Subcutaneous abdominal adipose tissue (tissue), 5 donors: ENCODE measurements at regions not wholly inside any gene's neighbourhood (a gene's known extent, or its start where the extent isn't known, plus 50 kb on each side); places are given as distances from the start of the nearest gene placed in this dataset.

ENCODE experiments used
- H3K27ac ChIP-seq: one replicate; pipeline ENCODE4 v1.7.0; 2013; ENCODE audit warnings: low read depth, mild to moderate bottlenecking, inconsistent platforms, low read length, moderate library complexity
- H3K27me3 ChIP-seq, 5 donors: one replicate each; pipeline ENCODE4 v1.7.0; 2013; ENCODE audit warnings: low read length in 5 of 5, inconsistent platforms in 1 of 5; ENCODE audit not compliant: control insufficient read depth in 5 of 5, insufficient read depth in 4 of 5
- H3K36me3 ChIP-seq, 5 donors: one replicate each; pipeline ENCODE4 v1.7.0; 2013; ENCODE audit warnings: low read length in 5 of 5; ENCODE audit not compliant: control insufficient read depth in 5 of 5, insufficient read depth in 5 of 5
- H3K4me1 ChIP-seq, 5 donors: one replicate each; pipeline ENCODE4 v1.7.0; 2013; ENCODE audit warnings: low read length in 5 of 5, mild to moderate bottlenecking in 3 of 5, moderate library complexity in 1 of 5; ENCODE audit not compliant: control insufficient read depth in 5 of 5, insufficient read depth in 5 of 5
- H3K4me3 ChIP-seq, 5 donors: one replicate each; pipeline ENCODE4 v1.7.0; 2013; ENCODE audit warnings: low read length in 5 of 5, low read depth in 1 of 5
- H3K9ac ChIP-seq, 5 donors: one replicate each; pipeline ENCODE4 v1.7.0; 2013; ENCODE audit warnings: low read length in 5 of 5, mild to moderate bottlenecking in 4 of 5, moderate library complexity in 3 of 5
- H3K9me3 ChIP-seq, 5 donors: one replicate each; pipeline ENCODE4 v1.7.0; 2013; ENCODE audit warnings: low read length in 5 of 5; ENCODE audit not compliant: control insufficient read depth in 5 of 5
- donor health status: healthy.
- donor health status: healthy.
- donor health status: healthy.
- donor health status: healthy.
- donor health status: healthy.

DNA sequence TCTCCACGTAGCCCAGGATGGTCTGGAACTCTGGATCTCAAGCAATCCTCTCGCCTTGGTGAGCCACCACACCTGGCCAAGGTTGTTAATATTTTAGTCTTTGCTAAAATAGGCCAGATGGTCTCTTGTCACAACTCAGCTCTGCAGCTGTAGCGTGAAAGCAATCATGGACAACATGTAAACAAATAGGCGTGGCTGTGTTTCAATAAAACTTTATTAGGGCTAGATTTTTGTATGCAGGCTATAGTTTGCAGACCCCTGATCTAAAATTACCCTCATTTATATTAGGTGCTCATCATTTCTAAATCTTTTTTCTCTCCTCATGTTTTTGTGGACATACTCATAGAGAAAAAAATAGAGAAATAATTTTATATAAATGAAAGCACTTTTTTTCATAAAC, 72.1 kb upstream of the SLC28A3 start:
- Histone ChIP-seq H3K9me3 (no peaks in the 10 kb centered on the region), H3K4me3 (no peak overlapping the region), H3K27me3 (no peaks in the 10 kb centered on the region), H3K27ac (no peak overlapping the region), H3K9ac (no peak overlapping the region), H3K36me3 (no peaks in the 10 kb centered on the region), H3K4me1 (peaks cover 0 to 10% (median 0%) of the 10 kb centered on the region in 5 donors)

DNA sequence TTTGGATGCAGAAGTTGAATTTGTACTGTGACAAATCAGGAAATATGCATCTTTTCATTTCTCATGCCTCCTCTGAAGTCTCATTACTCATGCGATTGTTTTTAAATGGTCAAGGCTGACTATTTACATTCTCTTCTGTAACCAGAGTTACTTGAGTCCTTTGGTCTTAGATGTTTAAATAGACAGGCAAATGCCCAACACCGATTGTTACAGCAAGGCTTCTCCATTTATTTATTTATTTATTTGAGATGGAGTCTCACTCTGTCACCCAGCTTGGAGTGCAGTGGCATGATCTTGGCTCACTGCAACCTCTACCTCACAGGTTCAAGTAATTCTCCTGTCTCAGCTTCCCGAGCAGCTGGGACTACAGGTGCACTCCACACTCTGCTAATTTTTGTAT, 72.7 kb upstream of the SLC28A3 start:
- Histone ChIP-seq H3K9ac (no peak overlapping the region), H3K27ac (no peak overlapping the region), H3K9me3 (no peaks in the 10 kb centered on the region), H3K36me3 (no peaks in the 10 kb centered on the region), H3K4me1 (peaks cover 0 to 10% (median 0%) of the 10 kb centered on the region in 5 donors), H3K4me3 (no peak overlapping the region), H3K27me3 (no peaks in the 10 kb centered on the region)

GRCh38 chr9:84419031-84419602, 78.6 kb upstream of the SLC28A3 start:
- no peaks in the 10 kb centered on the region for H3K36me3 ChIP-seq
- H3K9ac ChIP-seq = peak overlapping the region in 1 of 5 donors; percentile 40
- H3K9me3 ChIP-seq = peaks cover 0 to 7% (median 6%) of the 10 kb centered on the region in 5 donors
- H3K27ac ChIP-seq = no peak overlapping the region
- H3K27me3 ChIP-seq = no peaks in the 10 kb centered on the region
- peaks cover 0 to 15% (median 9%) of the 10 kb centered on the region in 5 donors for H3K4me1 ChIP-seq
- no peak overlapping the region for H3K4me3 ChIP-seq

GRCh38 chr9:84424931-84425330, 84.4 kb upstream of the SLC28A3 start:
- Histone ChIP-seq H3K36me3 (no peaks in the 10 kb centered on the region), H3K4me1 (peaks cover 0 to 1% (median 0%) of the 10 kb centered on the region in 5 donors), H3K27ac (no peak overlapping the region), H3K9ac (no peak overlapping the region), H3K27me3 (no peaks in the 10 kb centered on the region), H3K9me3 (peaks cover 2 to 16% (median 11%) of the 10 kb centered on the region in 5 donors), H3K4me3 (no peak overlapping the region)

GRCh38 chr9:84432746-84433145, 92.2 kb upstream of the SLC28A3 start:
- Histone ChIP-seq H3K9me3 (no peaks in the 10 kb centered on the region), H3K9ac (no peak overlapping the region), H3K4me3 (no peak overlapping the region), H3K27ac (no peak overlapping the region), H3K4me1 (peaks cover 0 to 10% (median 0%) of the 10 kb centered on the region in 5 donors), H3K36me3 (no peaks in the 10 kb centered on the region), H3K27me3 (no peaks in the 10 kb centered on the region)

DNA sequence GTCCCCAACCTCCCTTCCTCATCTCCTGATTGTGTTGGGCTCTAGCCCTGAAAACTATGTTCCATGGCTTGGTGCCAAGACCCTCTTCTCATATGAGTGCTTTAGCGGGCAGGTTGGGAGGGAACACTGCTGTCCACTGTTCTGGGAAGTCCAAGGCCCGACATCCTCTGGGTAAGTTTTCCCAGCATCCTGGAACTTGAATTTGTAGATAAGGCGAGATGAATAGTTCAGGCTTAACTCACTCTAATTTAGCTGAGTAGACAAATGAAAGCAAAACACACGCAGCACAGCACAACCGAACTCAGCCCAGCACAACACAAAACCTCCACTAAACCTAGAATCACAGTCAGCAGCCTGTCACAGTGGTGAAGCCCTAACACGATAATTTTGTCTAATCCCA, 95.3 kb upstream of the SLC28A3 start:
- Histone ChIP-seq H3K27me3 (no peaks in the 10 kb centered on the region), H3K27ac (no peak overlapping the region), H3K9ac (no peak overlapping the region), H3K4me1 (peaks cover 0 to 10% (median 0%) of the 10 kb centered on the region in 5 donors), H3K36me3 (no peaks in the 10 kb centered on the region), H3K9me3 (no peaks in the 10 kb centered on the region), H3K4me3 (peak overlapping the region in 1 of 5 donors; percentile 26)

DNA sequence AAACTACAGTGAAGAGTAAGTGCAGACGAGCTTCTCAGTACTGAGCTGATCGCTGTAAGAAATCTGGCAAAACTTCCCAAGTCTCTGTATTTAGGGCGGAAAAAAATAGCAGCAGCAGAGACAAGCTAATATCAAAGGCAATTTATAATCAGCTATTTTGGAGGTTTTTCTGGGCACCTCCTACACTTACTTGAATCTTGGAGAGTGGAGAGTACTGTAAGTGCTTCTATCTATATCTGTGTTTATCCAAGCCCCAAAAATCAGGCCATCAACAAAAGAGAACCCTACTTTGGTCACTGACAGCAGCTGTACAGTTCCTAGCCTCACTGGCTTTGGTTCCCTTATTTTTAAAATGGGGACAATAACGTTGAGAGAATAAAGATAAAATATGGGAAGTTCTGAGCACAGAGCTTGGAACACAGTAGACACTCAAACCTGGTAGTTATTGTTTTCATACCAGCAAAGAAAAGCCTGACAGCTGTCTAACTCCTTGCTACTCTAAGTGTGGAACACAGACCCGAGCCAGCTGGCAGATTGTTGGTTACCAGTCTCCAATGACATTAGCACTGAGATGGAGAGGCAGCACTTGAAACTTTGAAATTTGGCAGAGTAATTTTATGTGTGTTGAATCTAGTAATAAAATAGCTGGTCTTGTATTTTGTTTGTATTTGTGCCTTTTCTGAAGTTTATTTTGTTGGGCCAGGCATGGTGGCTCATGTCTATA, 96.0 kb upstream of the SLC28A3 start:
- Histone ChIP-seq H3K4me3 (peak overlapping the region in 1 of 5 donors; percentile 26), H3K27ac (no peak overlapping the region)

DNA sequence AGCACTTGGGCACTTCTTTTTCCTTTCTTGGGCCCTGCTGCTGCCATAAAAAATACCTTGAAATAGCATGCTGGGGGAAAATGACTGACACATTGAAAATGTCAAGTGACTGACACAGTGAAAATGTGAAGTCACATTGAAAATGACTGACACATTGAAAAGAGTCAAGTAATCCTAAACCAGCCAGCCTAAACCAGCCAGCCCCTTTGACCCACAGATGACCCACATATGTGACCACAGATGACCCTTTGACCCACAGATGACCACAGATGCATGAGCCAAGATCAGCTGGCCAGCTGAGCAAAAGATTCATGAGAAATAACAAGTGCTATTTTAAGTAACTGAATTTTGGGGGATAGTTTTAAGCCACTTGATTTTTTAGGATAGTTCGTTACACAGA, 97.8 kb upstream of the SLC28A3 start:
- H3K9ac ChIP-seq = no peak overlapping the region
- peaks cover 0 to 10% (median 0%) of the 10 kb centered on the region in 5 donors for H3K4me1 ChIP-seq
- no peaks in the 10 kb centered on the region for H3K36me3 ChIP-seq
- H3K27ac ChIP-seq = no peak overlapping the region
- H3K9me3 ChIP-seq = no peaks in the 10 kb centered on the region
- H3K4me3 ChIP-seq = no peak overlapping the region
- no peaks in the 10 kb centered on the region for H3K27me3 ChIP-seq

More for the DNA sequence above, 96.0 kb upstream of the SLC28A3 start:
- Histone ChIP-seq H3K9ac (no peak overlapping the region), H3K4me1 (peaks cover 0 to 10% (median 0%) of the 10 kb centered on the region in 5 donors), H3K27me3 (no peaks in the 10 kb centered on the region), H3K9me3 (no peaks in the 10 kb centered on the region), H3K36me3 (no peaks in the 10 kb centered on the region)

GRCh38 chr9:84439250-84439649, 98.7 kb upstream of the SLC28A3 start:
- Histone ChIP-seq H3K27ac (no peak overlapping the region), H3K4me3 (no peak overlapping the region), H3K27me3 (no peaks in the 10 kb centered on the region), H3K36me3 (no peaks in the 10 kb centered on the region), H3K9me3 (no peaks in the 10 kb centered on the region), H3K4me1 (peaks cover 0 to 10% (median 0%) of the 10 kb centered on the region in 5 donors), H3K9ac (no peak overlapping the region)

GRCh38 chr9:84442712-84443111, 102.2 kb upstream of the SLC28A3 start:
- Histone ChIP-seq H3K9ac (no peak overlapping the region), H3K27ac (no peak overlapping the region), H3K36me3 (no peaks in the 10 kb centered on the region), H3K27me3 (peaks cover 0 to 4% (median 0%) of the 10 kb centered on the region in 5 donors), H3K4me1 (no peaks in the 10 kb centered on the region), H3K9me3 (no peaks in the 10 kb centered on the region), H3K4me3 (no peak overlapping the region)
